Uterus (tissue), 2 donors: ENCODE measurements at regions not wholly inside any gene's neighbourhood (a gene's known extent, or its start where the extent isn't known, plus 50 kb on each side); places are given as distances from the start of the nearest gene placed in this dataset.

Experiments used
- CTCF ChIP-seq, 4 experiments: fragments of 200-600 bp in 2 of 4; fragments of 450-650 bp in 2 of 4; sonication (generic) in 2 of 4; IDR thresholded peaks; one replicate each; pipeline ENCODE4 v1.5.1; 2016 to 2019; ENCODE audit warnings: antibody characterized with exemption in 4 of 4, mild to moderate bottlenecking in 2 of 4, moderate library complexity in 1 of 4
- POLR2A ChIP-seq, 2 donors: fragments of 450-650 bp; IDR thresholded peaks; one replicate each; pipeline ENCODE4 v1.6.1; 2016; ENCODE audit warnings: antibody characterized with exemption in 2 of 2, mild to moderate bottlenecking in 1 of 2, moderate library complexity in 1 of 2

- TF ChIP-seq POLR2A (IDR thresholded peaks at IDR 0.05) (no peak), CTCF (IDR thresholded peaks at IDR 0.05) (no peak)
Observed at GRCh38 chr10:4077804-4078203, 292.8 kb upstream of the KLF6 start.
